T-helper 1 cell (primary cell): ENCODE measurements at regions not wholly inside any gene's neighbourhood (a gene's known extent, or its start where the extent isn't known, plus 50 kb on each side); places are given as distances from the start of the nearest gene placed in this dataset.

ENCODE experiments used
- DNase-seq, 5 donors: peaks; one replicate each; pipeline ENCODE4 v3.0.0-alpha.2; 2012 to 2020

DNA sequence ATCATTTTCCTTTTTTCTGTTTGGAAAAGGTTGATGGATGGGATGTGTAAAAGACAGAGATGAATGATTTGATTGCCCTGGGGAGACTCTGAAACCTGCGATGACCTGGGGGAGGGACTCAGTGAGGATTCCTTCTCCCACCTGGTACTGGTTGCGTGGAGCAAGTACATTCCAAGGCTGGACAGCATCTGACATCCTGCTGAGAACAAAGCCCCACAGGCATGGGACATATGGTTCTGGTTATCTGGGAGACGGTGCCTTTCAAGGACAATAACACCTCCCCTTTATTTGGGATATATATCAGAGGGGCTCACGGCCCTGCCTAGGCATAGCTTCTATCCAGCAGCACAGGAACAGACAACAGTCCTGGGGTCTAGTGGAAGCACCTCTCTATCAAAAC, 527.8 kb downstream of the METTL15 start:
- DNase-seq, result no peak

GRCh38 chr11:28632338-28632737, 524.1 kb downstream of the METTL15 start:
- no peak for DNase-seq

GRCh38 chr11:28631148-28631547, 523.0 kb downstream of the METTL15 start:
- DNase-seq, result no peak

DNA sequence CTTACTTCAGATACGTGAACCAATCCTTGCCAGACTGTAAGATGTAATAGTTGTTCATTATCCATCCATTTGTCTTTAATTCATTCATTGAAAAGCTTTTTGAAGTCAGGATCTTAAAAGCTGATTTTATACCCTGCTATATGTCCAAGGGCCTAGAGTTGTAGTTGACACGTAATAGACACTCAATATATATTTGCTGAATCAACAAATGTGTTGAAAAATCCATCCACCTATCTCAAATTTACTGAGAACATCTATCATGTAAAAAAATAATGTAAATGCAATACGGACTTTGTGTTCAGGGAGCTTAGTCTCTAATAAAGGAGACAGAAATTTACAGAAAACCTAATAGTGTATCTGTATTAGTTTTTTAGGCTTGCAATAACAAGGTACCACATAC, 521.0 kb downstream of the METTL15 start:
- DNase-seq, result no peak

DNA sequence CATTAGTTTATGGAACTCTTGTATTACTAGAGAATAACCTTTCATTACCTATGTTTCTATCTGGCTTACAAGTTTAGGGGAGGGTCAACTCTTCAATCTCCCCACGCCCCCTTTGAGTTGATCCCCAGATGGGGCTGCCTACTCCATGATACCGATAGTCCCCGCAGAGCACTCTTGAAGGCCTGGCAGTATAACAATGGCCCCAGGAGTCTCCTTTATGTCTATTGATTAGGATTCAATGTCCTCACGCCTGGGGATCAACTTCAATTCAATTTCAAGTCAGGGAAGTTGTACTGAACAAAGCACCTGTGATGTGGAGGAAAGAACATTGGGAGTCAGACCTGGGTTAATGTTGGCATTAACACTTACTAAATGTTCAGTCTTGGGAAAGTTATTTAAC, 520.2 kb downstream of the METTL15 start:
- DNase-seq, result no peak

DNA sequence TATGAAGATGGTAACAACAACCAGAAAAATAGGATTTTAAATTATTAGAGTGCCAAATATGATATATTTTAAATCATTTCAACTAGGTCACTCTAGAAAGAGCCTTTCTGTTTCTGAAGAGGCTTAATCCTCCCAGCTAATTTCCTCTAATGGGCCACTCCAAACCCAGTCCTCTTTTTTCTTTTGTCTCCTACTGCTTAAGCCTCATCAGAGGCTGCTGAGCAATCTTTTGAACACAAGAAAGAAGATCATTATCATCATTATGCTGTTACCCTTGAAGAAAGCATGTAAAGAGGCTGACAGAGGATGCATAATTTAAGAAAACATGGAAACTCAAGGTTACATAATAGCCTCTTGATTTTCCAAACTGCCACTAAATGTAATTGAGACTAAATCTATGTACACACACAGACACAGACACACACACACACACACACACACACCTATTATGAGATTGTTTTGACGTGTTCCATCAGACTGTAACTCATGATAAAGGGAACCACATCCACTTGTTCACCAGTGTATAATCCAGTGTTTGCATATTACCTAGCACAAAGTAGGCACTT, 519.6 kb downstream of the METTL15 start:
- DNase-seq, result no peak

DNA sequence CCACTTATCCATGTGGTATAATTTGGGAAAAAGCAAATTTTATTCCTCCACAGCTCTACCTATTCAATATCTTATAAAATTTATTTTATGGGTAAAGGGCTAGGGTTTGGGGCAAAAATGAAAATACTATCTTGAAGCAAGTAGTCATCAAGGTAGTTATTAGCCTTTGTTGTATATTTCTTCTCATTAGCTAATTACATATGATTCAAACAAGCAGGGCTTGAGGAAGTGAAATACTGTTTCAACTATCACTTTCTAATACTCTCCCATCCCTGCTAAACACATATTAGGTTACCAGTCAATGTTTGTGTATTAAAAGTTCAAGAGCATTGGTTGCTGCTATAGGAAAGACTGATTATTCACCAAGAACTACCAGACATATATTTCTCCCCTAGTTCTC, 517.3 kb downstream of the METTL15 start:
- no peak for DNase-seq

DNA sequence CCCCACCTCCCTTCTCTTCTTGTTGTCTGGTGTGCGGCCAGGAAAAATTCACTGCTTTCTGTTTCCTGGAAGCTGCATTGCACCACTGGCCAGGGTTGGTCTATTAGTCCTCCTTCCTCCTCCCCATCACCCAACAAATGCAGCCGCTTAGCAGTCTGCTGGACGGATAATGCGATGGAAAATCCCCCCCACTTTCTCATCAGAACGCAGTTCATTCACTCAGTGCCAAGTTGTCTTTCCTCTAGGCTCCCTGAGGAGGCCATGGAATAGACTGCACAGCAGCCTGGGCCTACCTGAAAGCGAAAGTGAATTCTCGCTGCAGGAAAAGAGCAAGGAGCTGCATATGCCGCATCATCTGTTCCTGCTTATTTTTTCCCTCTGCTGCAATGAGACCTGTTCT, 513.6 kb downstream of the METTL15 start:
- DNase-seq, result no peak

- no peak for DNase-seq
These were observed 511.8 kb downstream of the METTL15 start for GRCh38 chr11:28619846-28620540.

DNA sequence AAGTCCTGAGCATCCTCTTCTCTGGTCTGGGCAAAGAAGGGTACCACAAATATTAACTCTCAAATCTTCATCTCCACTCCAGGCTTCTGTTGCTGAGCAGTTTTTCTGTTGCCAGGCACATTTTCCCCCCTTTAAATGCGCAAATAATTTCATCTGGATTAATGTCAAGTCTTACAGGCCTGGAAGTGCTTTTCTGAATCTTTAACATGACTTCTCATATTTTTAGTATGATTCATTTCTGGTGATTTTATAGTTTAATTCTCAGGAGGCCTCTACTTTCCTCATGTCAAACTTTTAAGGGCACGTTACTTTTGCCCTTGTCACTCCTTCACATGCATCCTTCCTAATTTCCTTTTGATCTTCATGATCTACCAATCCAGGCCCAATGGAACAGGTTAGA, 510.2 kb downstream of the METTL15 start:
- no peak for DNase-seq

- no peak for DNase-seq
These were observed 508.2 kb downstream of the METTL15 start for GRCh38 chr11:28616160-28616965.

DNA sequence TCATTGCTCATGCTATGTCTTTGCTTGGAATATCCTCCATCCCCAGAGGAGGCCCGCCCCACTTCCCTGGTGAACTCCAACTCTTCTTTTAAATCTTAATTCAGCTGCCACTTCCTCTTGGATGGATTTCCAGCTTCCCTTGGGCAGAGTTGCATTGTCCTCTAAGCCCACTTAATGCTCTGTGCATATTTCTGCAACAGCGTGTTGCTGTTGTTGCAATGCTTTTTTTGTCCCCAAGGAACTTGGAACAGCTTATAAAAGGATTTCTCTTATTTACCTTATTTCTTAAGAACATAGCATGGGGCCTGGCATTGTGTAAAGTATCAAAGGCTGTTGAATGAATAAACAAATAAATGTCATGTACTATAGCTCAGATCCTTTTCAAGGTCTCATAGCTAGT, 507.4 kb downstream of the METTL15 start:
- DNase-seq, result no peak

DNA sequence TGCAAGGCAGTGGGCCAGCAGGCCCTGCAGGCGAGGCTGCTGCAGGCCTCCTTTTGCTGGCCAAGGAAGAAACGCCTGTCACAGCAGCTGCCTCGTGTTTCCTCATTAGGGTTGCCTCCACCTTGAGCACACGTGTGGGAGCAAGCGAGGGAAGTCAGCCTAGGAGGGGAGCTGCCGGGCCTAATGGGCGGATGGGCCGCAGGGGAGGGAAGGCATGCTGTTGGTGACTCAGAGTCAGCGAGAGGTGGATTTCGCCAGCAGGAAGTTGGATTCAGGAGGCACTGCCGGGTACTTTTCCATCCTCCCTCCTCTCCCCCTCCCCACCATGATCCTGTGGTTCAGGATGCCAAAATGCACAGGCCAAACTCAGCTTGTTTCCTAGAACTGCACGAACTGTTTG, 498.7 kb downstream of the METTL15 start:
- DNase-seq, result no peak

GRCh38 chr11:28599656-28600055, 491.5 kb downstream of the METTL15 start:
- DNase-seq, result no peak

DNA sequence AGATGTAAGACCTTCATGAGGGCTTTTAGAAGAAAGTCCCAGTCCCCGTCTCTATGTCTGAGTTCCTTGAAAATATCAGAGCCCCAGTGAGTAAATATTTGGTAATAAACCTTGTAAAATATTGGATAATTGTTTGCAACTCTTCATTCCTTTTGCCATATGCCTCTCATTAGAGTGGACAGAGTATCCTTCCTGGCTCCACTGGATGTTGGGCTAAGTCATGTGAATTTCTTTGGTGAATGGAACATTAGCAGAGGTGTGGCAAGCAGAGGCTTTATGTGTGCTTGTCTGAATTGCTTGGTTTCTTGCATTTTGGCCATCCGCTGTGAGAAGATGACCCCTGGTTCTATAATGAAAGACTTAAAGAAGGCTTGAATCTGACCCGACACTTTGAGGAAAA, 490.3 kb downstream of the METTL15 start:
- no peak for DNase-seq

DNA sequence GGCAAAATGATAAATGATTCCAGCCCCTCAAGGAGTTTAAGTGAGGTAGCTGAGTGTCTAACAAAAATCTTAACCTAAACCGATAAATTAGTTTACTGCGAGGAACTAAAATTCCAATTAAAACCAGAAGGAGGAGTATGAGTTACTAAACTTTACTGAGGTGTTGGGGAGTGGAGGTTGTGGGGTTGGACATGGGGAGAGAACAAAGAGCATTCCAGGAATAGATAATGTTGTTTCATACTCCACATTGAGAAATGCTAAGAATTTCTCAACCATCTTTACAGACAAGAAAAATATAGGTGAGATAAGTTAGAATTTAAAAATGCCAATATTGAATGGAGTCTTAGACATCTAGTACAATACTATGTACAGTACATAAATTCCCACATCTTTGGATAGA, 488.6 kb downstream of the METTL15 start:
- no peak for DNase-seq

DNA sequence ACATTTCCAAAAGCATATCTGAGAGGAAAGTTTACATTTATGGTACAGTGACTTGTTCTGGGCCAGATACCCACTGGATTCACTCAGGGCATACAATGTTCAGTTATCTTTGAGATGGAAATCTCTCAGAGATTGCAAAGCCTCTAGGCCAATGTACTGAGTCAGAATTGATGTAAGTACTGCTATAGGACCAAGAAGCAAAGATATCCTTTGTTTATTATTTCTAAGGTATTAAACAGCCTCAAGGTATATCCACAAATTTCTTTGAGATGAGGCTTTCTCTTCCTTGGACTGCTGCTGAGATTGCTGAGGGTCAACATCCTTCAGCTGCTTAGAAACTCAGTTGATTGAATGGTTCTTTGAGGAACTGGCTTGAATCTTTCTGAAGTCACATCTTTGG, 484.0 kb downstream of the METTL15 start:
- DNase-seq, result no peak

DNA sequence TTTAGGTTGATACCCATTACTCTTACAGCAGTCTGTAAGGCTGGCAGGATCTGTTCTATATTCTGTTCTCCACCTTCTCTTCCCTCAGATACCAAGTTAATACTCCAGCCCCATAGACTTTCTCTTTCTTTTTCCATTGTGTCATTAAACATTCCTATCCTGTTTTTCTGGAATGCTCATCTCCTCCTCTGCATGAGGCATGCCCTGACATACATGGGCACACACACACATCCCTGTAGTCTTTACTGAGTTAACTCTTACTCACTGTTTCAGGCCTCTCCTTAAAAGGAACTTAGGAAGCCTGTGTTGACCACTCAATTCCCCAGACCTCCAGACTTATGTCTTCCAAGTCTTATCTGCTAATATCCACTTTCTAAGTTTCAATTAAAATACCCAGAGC, 476.8 kb downstream of the METTL15 start:
- no peak for DNase-seq

DNA sequence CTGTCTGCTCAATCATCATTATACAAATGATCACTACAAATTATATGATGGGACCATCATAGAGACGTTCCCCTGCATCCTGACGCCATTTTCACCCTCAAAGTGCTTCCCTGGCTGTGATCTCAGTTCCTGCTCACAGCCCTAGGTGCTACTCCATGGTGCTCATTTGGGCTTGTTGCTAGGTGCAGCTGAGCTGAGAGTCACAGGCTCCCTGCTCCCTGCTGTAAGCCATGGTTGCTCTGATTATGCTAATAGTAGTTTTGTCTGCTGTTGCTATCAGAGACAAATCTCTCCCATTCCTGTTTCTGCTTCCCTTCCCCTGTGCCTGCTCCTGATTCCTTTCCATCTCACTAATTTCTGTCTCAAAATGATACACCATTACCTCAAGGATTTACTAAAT, 474.3 kb downstream of the METTL15 start:
- DNase-seq, result no peak

- no peak for DNase-seq
These were observed 473.4 kb downstream of the METTL15 start for GRCh38 chr11:28581286-28582242.

- no peak for DNase-seq
These were observed 463.2 kb downstream of the METTL15 start for GRCh38 chr11:28571371-28571770.

GRCh38 chr11:28569106-28569505, 460.9 kb downstream of the METTL15 start:
- DNase-seq, result no peak
